Mesothelial cell of epicardium (in vitro differentiated cells): ENCODE measurements at regions not wholly inside any gene's neighbourhood (a gene's known extent, or its start where the extent isn't known, plus 50 kb on each side); places are given as distances from the start of the nearest gene placed in this dataset.

Experiments
- DNase-seq, 2 experiments: peaks; one replicate each; pipeline ENCODE4 v3.0.0; 2021; ENCODE audit warnings: low spot score in 2 of 2; ENCODE audit not compliant: unreplicated experiment in 2 of 2
- H3K27ac Mint-ChIP-seq: 2 replicates; pipeline ENCODE4 v1.8.0; 2021; ENCODE audit warnings: mixed read lengths
- H3K27me3 Mint-ChIP-seq: 2 replicates; pipeline ENCODE4 v1.8.0; 2021; ENCODE audit warnings: low read depth, mixed read lengths
- H3K36me3 Mint-ChIP-seq: 2 replicates; pipeline ENCODE4 v1.8.0; 2021; ENCODE audit warnings: mixed read lengths
- H3K4me1 Mint-ChIP-seq: 2 replicates; pipeline ENCODE4 v1.8.0; 2021; ENCODE audit warnings: mixed read lengths
- H3K4me3 Mint-ChIP-seq: 2 replicates; pipeline ENCODE4 v1.8.0; 2021; ENCODE audit warnings: mild to moderate bottlenecking, moderate library complexity, mixed read lengths
- H3K9me3 Mint-ChIP-seq: 2 replicates; pipeline ENCODE4 v1.8.0; 2021; ENCODE audit warnings: mixed read lengths
- TF ChIP-seq, protein P1 (sequence below): fragments of 200-600 bp; sonication (generic); IDR thresholded peaks from one replicate; pipeline ENCODE4 v1.5.0; 2021; ENCODE audit warnings: antibody characterized with exemption; ENCODE audit not compliant: unreplicated experiment

DNA sequence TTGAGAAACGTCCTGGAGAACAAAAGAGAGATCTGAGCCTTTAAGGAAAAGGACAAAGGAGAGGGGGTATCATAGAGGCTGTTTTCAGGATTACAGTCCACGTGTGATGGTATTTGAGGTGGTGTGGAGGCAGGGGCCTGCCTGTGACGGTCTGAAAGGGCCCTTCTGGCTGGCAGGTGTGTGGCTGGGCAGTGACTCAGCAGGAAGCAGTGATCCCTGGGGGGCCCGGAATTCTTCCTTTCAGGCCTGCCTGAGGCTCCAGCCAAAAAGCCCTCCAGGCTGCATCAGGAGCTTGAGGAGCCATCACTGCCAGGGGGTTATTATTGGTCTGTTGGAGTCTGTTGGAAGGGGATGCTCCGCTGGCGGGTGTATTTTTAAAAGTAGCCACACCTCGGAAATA is 97.2 kb upstream of the TMEM18 start:
- Mint-ChIP-seq H3K27ac (peak overlapping the region; percentile 28), H3K9me3 (no peaks in the 10 kb centered on the region), H3K27me3 (no peaks in the 10 kb centered on the region), H3K4me1 (peaks cover 21% of the 10 kb centered on the region), H3K36me3 (no peaks in the 10 kb centered on the region), H3K4me3 (no peak overlapping the region)
- no peak for DNase-seq
- TF ChIP-seq, protein P1, sequence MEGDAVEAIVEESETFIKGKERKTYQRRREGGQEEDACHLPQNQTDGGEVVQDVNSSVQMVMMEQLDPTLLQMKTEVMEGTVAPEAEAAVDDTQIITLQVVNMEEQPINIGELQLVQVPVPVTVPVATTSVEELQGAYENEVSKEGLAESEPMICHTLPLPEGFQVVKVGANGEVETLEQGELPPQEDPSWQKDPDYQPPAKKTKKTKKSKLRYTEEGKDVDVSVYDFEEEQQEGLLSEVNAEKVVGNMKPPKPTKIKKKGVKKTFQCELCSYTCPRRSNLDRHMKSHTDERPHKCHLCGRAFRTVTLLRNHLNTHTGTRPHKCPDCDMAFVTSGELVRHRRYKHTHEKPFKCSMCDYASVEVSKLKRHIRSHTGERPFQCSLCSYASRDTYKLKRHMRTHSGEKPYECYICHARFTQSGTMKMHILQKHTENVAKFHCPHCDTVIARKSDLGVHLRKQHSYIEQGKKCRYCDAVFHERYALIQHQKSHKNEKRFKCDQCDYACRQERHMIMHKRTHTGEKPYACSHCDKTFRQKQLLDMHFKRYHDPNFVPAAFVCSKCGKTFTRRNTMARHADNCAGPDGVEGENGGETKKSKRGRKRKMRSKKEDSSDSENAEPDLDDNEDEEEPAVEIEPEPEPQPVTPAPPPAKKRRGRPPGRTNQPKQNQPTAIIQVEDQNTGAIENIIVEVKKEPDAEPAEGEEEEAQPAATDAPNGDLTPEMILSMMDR: no peak

DNA sequence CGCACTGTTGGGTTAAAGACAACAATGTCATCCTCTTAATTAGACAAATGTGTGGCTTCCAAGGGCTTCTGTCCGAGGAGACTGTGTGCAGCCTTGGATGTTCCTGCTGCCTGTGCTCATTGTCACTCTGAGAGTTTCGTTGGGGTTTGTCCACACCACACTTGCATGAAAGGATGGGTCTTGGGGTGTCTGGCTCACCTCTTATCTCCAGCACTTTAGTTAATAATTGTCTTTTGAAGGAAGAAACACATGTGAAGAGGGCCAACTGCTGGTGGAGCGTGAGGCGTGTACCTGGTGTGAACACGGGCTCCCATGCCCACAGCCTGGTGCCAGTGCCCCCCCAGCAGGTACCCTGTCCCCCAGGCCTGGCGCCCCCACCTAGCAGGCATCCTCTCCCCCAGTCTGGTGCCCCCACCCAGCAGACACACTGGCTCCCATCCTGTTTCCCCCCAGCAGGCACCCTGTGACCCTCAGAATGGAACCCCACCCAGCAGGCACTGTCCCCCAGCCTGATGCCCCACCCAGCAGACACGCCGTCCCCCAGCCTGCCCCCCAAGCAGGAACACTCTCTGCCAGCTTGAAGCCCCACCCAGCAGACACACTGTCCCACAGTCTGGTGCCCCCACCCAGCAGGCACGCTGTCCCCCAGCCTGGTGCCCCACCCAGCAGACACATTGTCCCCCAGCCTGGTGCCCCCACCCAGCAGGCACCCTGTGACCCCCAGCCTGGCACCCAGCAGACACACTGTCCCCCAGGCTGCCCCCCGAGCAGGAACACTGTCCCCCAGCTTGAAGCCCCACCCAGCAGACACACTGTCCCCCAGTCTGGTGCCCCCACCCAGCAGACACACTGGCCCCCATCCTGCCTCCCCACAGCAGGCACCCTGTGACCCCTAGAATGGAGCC is 96.3 kb upstream of the TMEM18 start:
- H3K27ac Mint-ChIP-seq: no peak overlapping the region

DNA sequence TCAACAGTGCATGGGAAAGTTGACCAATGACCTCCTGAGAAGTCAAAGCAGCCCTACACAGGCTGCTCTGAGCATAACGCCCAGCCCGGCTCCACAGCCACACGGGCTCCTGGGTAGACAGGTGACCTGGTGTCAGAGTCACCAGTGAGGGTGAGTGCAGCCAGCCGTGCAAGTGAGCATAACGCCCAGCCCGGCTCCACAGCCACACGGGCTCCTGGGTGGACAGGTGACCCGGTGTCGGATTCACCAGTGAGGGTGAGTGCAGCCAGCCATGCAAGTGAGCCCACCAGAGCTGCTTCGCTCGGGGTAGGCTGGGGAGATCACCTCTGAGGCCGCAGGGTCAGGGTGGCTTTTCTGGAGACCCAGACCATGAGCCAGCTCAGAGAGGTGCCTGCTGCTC is 94.3 kb upstream of the TMEM18 start:
- H3K9me3 Mint-ChIP-seq: no peaks in the 10 kb centered on the region
- H3K4me3 Mint-ChIP-seq: no peak overlapping the region
- TF ChIP-seq, protein P1: no peak
- no peaks in the 10 kb centered on the region for H3K36me3 Mint-ChIP-seq
- no peaks in the 10 kb centered on the region for H3K27me3 Mint-ChIP-seq
- H3K4me1 Mint-ChIP-seq: peaks cover 8% of the 10 kb centered on the region
- no peak overlapping the region for H3K27ac Mint-ChIP-seq
- DNase-seq: no peak

More for the DNA sequence above, 96.3 kb upstream of the TMEM18 start:
- no peak overlapping the region for H3K4me3 Mint-ChIP-seq
- no peaks in the 10 kb centered on the region for H3K9me3 Mint-ChIP-seq
- H3K4me1 Mint-ChIP-seq: peaks cover 13% of the 10 kb centered on the region
- no peaks in the 10 kb centered on the region for H3K36me3 Mint-ChIP-seq
- no peaks in the 10 kb centered on the region for H3K27me3 Mint-ChIP-seq
- TF ChIP-seq, protein P1: no peak
- no peak for DNase-seq

DNA sequence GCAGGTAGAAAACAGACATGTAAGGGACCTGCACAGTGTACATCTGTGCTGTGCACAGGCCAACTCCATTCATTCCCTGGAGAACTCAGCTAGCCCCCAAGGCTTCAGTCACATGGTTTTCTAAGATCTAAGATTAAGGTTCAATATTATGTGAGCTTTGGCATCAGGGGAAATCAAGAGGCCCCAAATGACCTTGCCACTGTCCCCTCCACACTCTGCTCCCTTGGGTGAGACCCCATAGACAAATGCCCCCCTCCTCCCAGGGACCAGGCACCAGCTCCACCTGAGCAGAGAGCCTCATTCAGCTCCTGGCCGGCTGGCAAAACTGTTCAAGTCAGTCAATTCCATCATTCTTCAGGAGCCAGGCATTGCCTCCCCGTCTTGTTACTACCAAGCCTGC is 93.6 kb upstream of the TMEM18 start:
- Mint-ChIP-seq H3K9me3 (no peaks in the 10 kb centered on the region), H3K27me3 (no peaks in the 10 kb centered on the region), H3K4me3 (no peak overlapping the region), H3K4me1 (peaks cover 8% of the 10 kb centered on the region), H3K27ac (no peak overlapping the region), H3K36me3 (no peaks in the 10 kb centered on the region)
- DNase-seq: no peak
- TF ChIP-seq, protein P1: no peak

DNA sequence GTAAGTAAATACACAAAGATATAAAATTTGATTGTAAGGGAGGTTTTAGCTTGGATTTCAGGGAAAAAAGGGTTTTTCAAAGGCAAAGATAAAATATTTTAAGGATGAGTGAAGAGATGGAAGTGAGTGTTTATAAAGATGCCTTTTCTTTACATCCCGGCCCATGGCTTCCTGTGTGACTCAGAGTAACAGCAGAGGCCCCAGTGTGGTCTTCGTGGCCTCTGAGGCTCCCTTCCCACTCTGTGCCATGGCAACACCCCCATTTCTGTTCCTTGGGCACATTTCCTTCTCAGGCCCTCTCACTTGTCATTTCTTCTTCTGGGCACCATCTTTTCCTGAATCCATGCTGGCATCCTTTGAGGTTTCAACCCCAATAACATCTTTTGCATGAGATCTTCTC is 92.6 kb upstream of the TMEM18 start:
- Mint-ChIP-seq H3K27me3 (no peaks in the 10 kb centered on the region), H3K9me3 (no peaks in the 10 kb centered on the region), H3K4me3 (no peak overlapping the region), H3K27ac (no peak overlapping the region), H3K4me1 (peaks cover 8% of the 10 kb centered on the region), H3K36me3 (no peaks in the 10 kb centered on the region)
- TF ChIP-seq, protein P1: no peak
- no peak for DNase-seq
